ENCODE measurements at regions not wholly inside any gene's neighbourhood (a gene's known extent, or its start where the extent isn't known, plus 50 kb on each side); places are given as distances from the start of the nearest gene placed in this dataset.
"Not testable (repeated sequence)": the region's sequence is repeated elsewhere in the genome, so short reads cannot be mapped to it uniquely, and the experiment has no call there.

GRCh38 chr12:90619943-90620342, 335.0 kb downstream of the CCER1 start:
- ChIA-PET CTCF (no interaction called here), POLR2A (no interaction called here)

- POLR2A ChIA-PET, result no interaction called here
Measured at GRCh38 chr12:90618586-90618985, 336.4 kb downstream of the CCER1 start.

GRCh38 chr12:90611891-90612290, 343.1 kb downstream of the CCER1 start:
- ChIA-PET POLR2A (no interaction called here), CTCF (no interaction called here)

More at GRCh38 chr12:90618586-90618985, 336.4 kb downstream of the CCER1 start:
- CTCF ChIA-PET, result no interaction called here

- CTCF ChIA-PET, result no interaction called here
- POLR2A ChIA-PET, result no interaction called here
Measured at GRCh38 chr12:90611048-90611447, 343.9 kb downstream of the CCER1 start.

GRCh38 chr12:90593596-90594295, 361.2 kb downstream of the CCER1 start:
- ChIA-PET POLR2A (no interaction called here), CTCF (no interaction called here)

- ChIA-PET POLR2A (no interaction called here), CTCF (no interaction called here)
Measured at GRCh38 chr12:90589956-90590355, 365.0 kb downstream of the CCER1 start.

- POLR2A ChIA-PET, result no interaction called here
Measured at GRCh38 chr12:90585640-90586304, 369.2 kb downstream of the CCER1 start.

GRCh38 chr12:90576707-90577106, 378.3 kb downstream of the CCER1 start:
- ChIA-PET CTCF (no interaction called here), POLR2A (no interaction called here)

More at GRCh38 chr12:90585640-90586304, 369.2 kb downstream of the CCER1 start:
- CTCF ChIA-PET, result no interaction called here

- CTCF ChIA-PET, result no interaction called here
- POLR2A ChIA-PET, result no interaction called here
Measured at GRCh38 chr12:90575995-90576394, 379.0 kb downstream of the CCER1 start.

- ChIA-PET CTCF (no interaction called here), POLR2A (no interaction called here)
Measured at GRCh38 chr12:90574676-90575075, 380.3 kb downstream of the CCER1 start.

GRCh38 chr12:90572778-90573177, 382.2 kb downstream of the CCER1 start:
- CTCF ChIA-PET, result no interaction called here
- POLR2A ChIA-PET, result no interaction called here

- CTCF ChIA-PET, result no interaction called here
- POLR2A ChIA-PET, result no interaction called here
Measured at GRCh38 chr12:90569685-90570084, 385.3 kb downstream of the CCER1 start.

- ChIA-PET CTCF (no interaction called here), POLR2A (no interaction called here)
Measured at GRCh38 chr12:90562671-90563070, 392.3 kb downstream of the CCER1 start.

GRCh38 chr12:90548595-90548994, 406.4 kb downstream of the CCER1 start:
- CTCF ChIA-PET, result no interaction called here
- POLR2A ChIA-PET, result no interaction called here

GRCh38 chr12:90546511-90546910, 408.5 kb downstream of the CCER1 start:
- ChIA-PET CTCF (no interaction called here), POLR2A (no interaction called here)

GRCh38 chr12:90543841-90544240, 411.1 kb downstream of the CCER1 start:
- CTCF ChIA-PET, result no interaction called here
- POLR2A ChIA-PET, result no interaction called here

GRCh38 chr12:90543374-90543773, 411.6 kb downstream of the CCER1 start:
- ChIA-PET CTCF (no interaction called here), POLR2A (no interaction called here)

- POLR2A ChIA-PET, CTCF ChIA-PET: not testable (repeated sequence)
Measured at GRCh38 chr12:90542852-90543251, 412.1 kb downstream of the CCER1 start.

- POLR2A ChIA-PET, CTCF ChIA-PET: not testable (repeated sequence)
Measured at GRCh38 chr12:90533828-90534227, 421.1 kb downstream of the CCER1 start.

- ChIA-PET CTCF (no interaction called here), POLR2A (no interaction called here)
Measured at GRCh38 chr12:90520002-90520734, 434.8 kb downstream of the CCER1 start.

GRCh38 chr12:90519285-90519684, 435.7 kb downstream of the CCER1 start:
- CTCF ChIA-PET, result no interaction called here
- POLR2A ChIA-PET, result no interaction called here
